Coronary artery (tissue), 2 donors: ENCODE measurements at regions not wholly inside any gene's neighbourhood (a gene's known extent, or its start where the extent isn't known, plus 50 kb on each side); places are given as distances from the start of the nearest gene placed in this dataset.

Source experiments
- DNase-seq: peaks from one replicate; pipeline ENCODE4 v3.0.0-alpha.2; 2017; ENCODE audit warnings: low spot score
- H3K27ac ChIP-seq, 2 donors: fragments of 200-600 bp; sonication (generic); one replicate each; pipeline ENCODE4 v1.5.1; 2016 to 2019
- H3K4me3 ChIP-seq: fragments of 200-600 bp; sonication (generic); 2 replicates; pipeline ENCODE4 v1.5.1; 2016; ENCODE audit warnings: mild to moderate bottlenecking, moderate library complexity
- CTCF ChIP-seq: fragments of 200-600 bp; sonication (generic); IDR thresholded peaks from one replicate; pipeline ENCODE4 v1.5.1; 2019; ENCODE audit warnings: antibody characterized with exemption

GRCh38 chr2:60223859-60224258 is 329.6 kb downstream of the BCL11A start:
- TF ChIP-seq CTCF, result no peak
- Histone ChIP-seq H3K27ac (no peak overlapping the region), H3K4me3 (no peak overlapping the region)
- no peak for DNase-seq

GRCh38 chr2:60221098-60221497 is 332.4 kb downstream of the BCL11A start:
- H3K27ac ChIP-seq, result no peak overlapping the region
- no peak for TF ChIP-seq CTCF
- H3K4me3 ChIP-seq, result no peak overlapping the region
- no peak for DNase-seq

GRCh38 chr2:60219536-60219935 is 333.9 kb downstream of the BCL11A start:
- no peak overlapping the region for H3K4me3 ChIP-seq
- no peak for DNase-seq
- no peak for TF ChIP-seq CTCF
- no peak overlapping the region for H3K27ac ChIP-seq

GRCh38 chr2:60216452-60216995 is 336.9 kb downstream of the BCL11A start:
- no peak for TF ChIP-seq CTCF
- H3K27ac ChIP-seq, result no peak overlapping the region
- DNase-seq, result no peak
- no peak overlapping the region for H3K4me3 ChIP-seq

- no peak for TF ChIP-seq CTCF
- Histone ChIP-seq H3K27ac (no peak overlapping the region), H3K4me3 (no peak overlapping the region)
- DNase-seq, result no peak
Observed at GRCh38 chr2:60215386-60215901, 338.0 kb downstream of the BCL11A start.

GRCh38 chr2:60214626-60214875 is 338.9 kb downstream of the BCL11A start:
- no peak overlapping the region for H3K4me3 ChIP-seq

More at GRCh38 chr2:60214626-60214875, 338.9 kb downstream of the BCL11A start:
- H3K27ac ChIP-seq, result no peak overlapping the region
- DNase-seq, result no peak
- TF ChIP-seq CTCF, result no peak
